ENCODE measurements at regions not wholly inside any gene's neighbourhood (a gene's known extent, or its start where the extent isn't known, plus 50 kb on each side); places are given as distances from the start of the nearest gene placed in this dataset.

- Mint-ChIP-seq H3K4me3 (no peak overlapping the region), H3K9me3 (peaks cover 51% of the 10 kb centered on the region), H3K27me3 (ENCODE audit: insufficient read depth) (no peaks in the 10 kb centered on the region), H3K27ac (no peak overlapping the region), H3K4me1 (ENCODE audit: low read depth) (no peaks in the 10 kb centered on the region), H3K36me3 (ENCODE audit: low read depth) (0 out of 2 replicates have a peak, but pooled peaks cover 6% of the 10 kb centered on the region)
- no peak for TF ChIP-seq CTCF (IDR thresholded peaks at IDR 0.05)
- DNase-seq: no peak
Measured at GRCh38 chr12:90770861-90771260, 184.1 kb downstream of the CCER1 start.

GRCh38 chr12:90757957-90758356 lies 197.0 kb downstream of the CCER1 start:
- no peak for TF ChIP-seq CTCF (IDR thresholded peaks at IDR 0.05)
- Mint-ChIP-seq H3K9me3 (peaks cover 21% of the 10 kb centered on the region), H3K4me3 (no peak overlapping the region), H3K27me3 (ENCODE audit: insufficient read depth) (no peaks in the 10 kb centered on the region; the same call in 1 of the 2 replicates), H3K27ac (no peak overlapping the region), H3K36me3 (ENCODE audit: low read depth) (peaks cover 5% of the 10 kb centered on the region; the same call in 1 of the 2 replicates), H3K4me1 (ENCODE audit: low read depth) (no peaks in the 10 kb centered on the region)
- DNase-seq: no peak

- H3K27ac Mint-ChIP-seq: no peak overlapping the region
- no peak overlapping the region for H3K4me3 Mint-ChIP-seq
- peaks cover 40% of the 10 kb centered on the region for H3K9me3 Mint-ChIP-seq
- H3K27me3 Mint-ChIP-seq (ENCODE audit: insufficient read depth): no peaks in the 10 kb centered on the region
- peaks cover 5% of the 10 kb centered on the region; the same call in 1 of the 2 replicates for H3K36me3 Mint-ChIP-seq (ENCODE audit: low read depth)
- H3K4me1 Mint-ChIP-seq (ENCODE audit: low read depth): no peaks in the 10 kb centered on the region
- no peak for DNase-seq
- no peak for TF ChIP-seq CTCF (IDR thresholded peaks at IDR 0.05)
Measured at GRCh38 chr12:90745211-90745610, 209.8 kb downstream of the CCER1 start.

- no peak for DNase-seq
- peaks cover 33% of the 10 kb centered on the region for H3K9me3 Mint-ChIP-seq
- H3K4me3 Mint-ChIP-seq: no peak overlapping the region
- H3K4me1 Mint-ChIP-seq (ENCODE audit: low read depth): no peaks in the 10 kb centered on the region
- H3K36me3 Mint-ChIP-seq (ENCODE audit: low read depth): peaks cover 5% of the 10 kb centered on the region; the same call in 1 of the 2 replicates
- no peak overlapping the region for H3K27ac Mint-ChIP-seq
- TF ChIP-seq CTCF (IDR thresholded peaks at IDR 0.05): no peak
- no peaks in the 10 kb centered on the region for H3K27me3 Mint-ChIP-seq (ENCODE audit: insufficient read depth)
Measured at GRCh38 chr12:90741611-90742010, 213.4 kb downstream of the CCER1 start.

- Mint-ChIP-seq H3K9me3 (peaks cover 28% of the 10 kb centered on the region), H3K4me1 (ENCODE audit: low read depth) (no peaks in the 10 kb centered on the region), H3K27ac (no peak overlapping the region)
Measured at GRCh38 chr12:90729736-90730135, 225.2 kb downstream of the CCER1 start.

More at GRCh38 chr12:90729736-90730135, 225.2 kb downstream of the CCER1 start:
- H3K4me3 Mint-ChIP-seq: no peak overlapping the region
- TF ChIP-seq CTCF (IDR thresholded peaks at IDR 0.05): no peak
- no peak for DNase-seq
- no peaks in the 10 kb centered on the region for H3K27me3 Mint-ChIP-seq (ENCODE audit: insufficient read depth)
- peaks cover 6% of the 10 kb centered on the region; the same call in 1 of the 2 replicates for H3K36me3 Mint-ChIP-seq (ENCODE audit: low read depth)
